Neural crest cell (in vitro differentiated cells): ENCODE measurements at regions not wholly inside any gene's neighbourhood (a gene's known extent, or its start where the extent isn't known, plus 50 kb on each side); places are given as distances from the start of the nearest gene placed in this dataset.

ENCODE experiments used
- DNase-seq: peaks from one replicate; pipeline ENCODE4 v3.0.0; 2021; ENCODE audit warnings: low read depth, mixed read lengths, low spot score
- H3K27ac Mint-ChIP-seq: one replicate; pipeline ENCODE4 v1.8.0; 2021; ENCODE audit warnings: mild to moderate bottlenecking, mixed read lengths; ENCODE audit not compliant: unreplicated experiment
- H3K27me3 Mint-ChIP-seq: 2 replicates; pipeline ENCODE4 v1.8.0; 2021; ENCODE audit warnings: low read depth, mild to moderate bottlenecking, mixed read lengths
- H3K36me3 Mint-ChIP-seq: 2 replicates; pipeline ENCODE4 v1.8.0; 2021; ENCODE audit warnings: low read depth, mild to moderate bottlenecking, mixed read lengths
- H3K4me1 Mint-ChIP-seq: 2 replicates; pipeline ENCODE4 v1.8.0; 2021; ENCODE audit warnings: mixed read lengths
- H3K4me3 Mint-ChIP-seq: one replicate; pipeline ENCODE4 v1.8.0; 2021; ENCODE audit warnings: mild to moderate bottlenecking, mixed read lengths
- H3K9me3 Mint-ChIP-seq: 2 replicates; pipeline ENCODE4 v1.8.0; 2021; ENCODE audit warnings: mixed read lengths
- CTCF ChIP-seq: fragments of 200-600 bp; sonication (generic); conservative IDR thresholded peaks from 2 replicates; pipeline ENCODE4 v1.5.0; 2021; ENCODE audit warnings: antibody characterized with exemption, mild to moderate bottlenecking

GRCh38 chr13:39279077-39279476 lies 240.8 kb downstream of the NHLRC3 start:
- H3K27ac Mint-ChIP-seq: no peak overlapping the region
- no peak for TF ChIP-seq CTCF
- H3K4me3 Mint-ChIP-seq: no peak overlapping the region
- H3K27me3 Mint-ChIP-seq: no peaks in the 10 kb centered on the region
- DNase-seq: no peak
- no peaks in the 10 kb centered on the region for H3K9me3 Mint-ChIP-seq
- H3K4me1 Mint-ChIP-seq: peaks cover 9% of the 10 kb centered on the region
- H3K36me3 Mint-ChIP-seq: no peaks in the 10 kb centered on the region

- Mint-ChIP-seq H3K4me1 (no peaks in the 10 kb centered on the region), H3K36me3 (peaks cover under 1% of the 10 kb centered on the region), H3K9me3 (peaks cover 6% of the 10 kb centered on the region), H3K27me3 (no peaks in the 10 kb centered on the region), H3K27ac (no peak overlapping the region), H3K4me3 (no peak overlapping the region)
- DNase-seq: no peak
- TF ChIP-seq CTCF: no peak
Measured at GRCh38 chr13:39281539-39282150, 243.4 kb downstream of the NHLRC3 start.

GRCh38 chr13:39282400-39282972 lies 244.2 kb downstream of the NHLRC3 start:
- H3K4me3 Mint-ChIP-seq: no peak overlapping the region
- H3K27me3 Mint-ChIP-seq: no peaks in the 10 kb centered on the region
- peaks cover 12% of the 10 kb centered on the region for H3K9me3 Mint-ChIP-seq
- no peaks in the 10 kb centered on the region for H3K4me1 Mint-ChIP-seq
- no peak for TF ChIP-seq CTCF
- peaks cover 6% of the 10 kb centered on the region for H3K36me3 Mint-ChIP-seq
- H3K27ac Mint-ChIP-seq: no peak overlapping the region
- no peak for DNase-seq

GRCh38 chr13:39283072-39283471 lies 244.8 kb downstream of the NHLRC3 start:
- no peak for TF ChIP-seq CTCF
- Mint-ChIP-seq H3K9me3 (peaks cover 14% of the 10 kb centered on the region), H3K4me3 (no peak overlapping the region), H3K27ac (no peak overlapping the region), H3K4me1 (no peaks in the 10 kb centered on the region), H3K36me3 (peaks cover 6% of the 10 kb centered on the region), H3K27me3 (no peaks in the 10 kb centered on the region)
- DNase-seq: no peak

- Mint-ChIP-seq H3K4me3 (no peak overlapping the region), H3K27ac (no peak overlapping the region), H3K36me3 (peaks cover 13% of the 10 kb centered on the region), H3K9me3 (peaks cover 26% of the 10 kb centered on the region), H3K4me1 (no peaks in the 10 kb centered on the region), H3K27me3 (no peaks in the 10 kb centered on the region)
- no peak for DNase-seq
- no peak for TF ChIP-seq CTCF
Measured at GRCh38 chr13:39284801-39285388, 246.6 kb downstream of the NHLRC3 start.
